Duodenal mucosa (tissue), 2 donors: ENCODE measurements at regions not wholly inside any gene's neighbourhood (a gene's known extent, or its start where the extent isn't known, plus 50 kb on each side); places are given as distances from the start of the nearest gene placed in this dataset.

Experiments
- H3K27ac ChIP-seq: one replicate; pipeline ENCODE4 v1.7.0; 2013; ENCODE audit warnings: low read depth, low read length
- H3K27me3 ChIP-seq, 2 donors: one replicate each; pipeline ENCODE4 v1.7.0; 2013; ENCODE audit warnings: low read length in 2 of 2, control low read depth in 1 of 2; ENCODE audit not compliant: insufficient read depth in 2 of 2, control insufficient read depth in 1 of 2
- H3K36me3 ChIP-seq, 2 donors: one replicate each; pipeline ENCODE4 v1.7.0; 2013; ENCODE audit warnings: low read length in 2 of 2, control low read depth in 1 of 2; ENCODE audit not compliant: insufficient read depth in 2 of 2, control insufficient read depth in 1 of 2
- H3K4me1 ChIP-seq, 2 donors: one replicate each; pipeline ENCODE4 v1.7.0; 2013; ENCODE audit warnings: low read length in 2 of 2, control low read depth in 1 of 2; ENCODE audit not compliant: insufficient read depth in 2 of 2, control insufficient read depth in 1 of 2
- H3K4me3 ChIP-seq, 2 donors: one replicate each; pipeline ENCODE4 v1.7.0; 2013; ENCODE audit warnings: low read length in 2 of 2, low read depth in 1 of 2
- H3K9ac ChIP-seq, 2 donors: one replicate each; pipeline ENCODE4 v1.7.0; 2013; ENCODE audit warnings: low read length in 2 of 2, low read depth in 1 of 2
- H3K9me3 ChIP-seq, 2 donors: one replicate each; pipeline ENCODE4 v1.7.0; 2013; ENCODE audit warnings: low read length in 2 of 2, control low read depth in 1 of 2; ENCODE audit not compliant: control insufficient read depth in 1 of 2

- H3K27ac ChIP-seq: peak overlapping the region; percentile 43
- no peak overlapping the region for H3K4me3 ChIP-seq
- peaks cover 49 to 55% of the 10 kb centered on the region in 2 donors for H3K4me1 ChIP-seq
- no peaks in the 10 kb centered on the region for H3K36me3 ChIP-seq
- H3K9ac ChIP-seq: no peak overlapping the region
- H3K9me3 ChIP-seq: no peaks in the 10 kb centered on the region
- no peaks in the 10 kb centered on the region for H3K27me3 ChIP-seq
Measured at GRCh38 chr5:173793648-173794548, 94.3 kb upstream of the CPEB4 start.

- Histone ChIP-seq H3K4me1 (peaks cover 39 to 44% of the 10 kb centered on the region in 2 donors), H3K27ac (no peak overlapping the region), H3K27me3 (no peaks in the 10 kb centered on the region), H3K36me3 (no peaks in the 10 kb centered on the region), H3K9ac (no peak overlapping the region), H3K4me3 (no peak overlapping the region), H3K9me3 (no peaks in the 10 kb centered on the region)
Measured at GRCh38 chr5:173794901-173795416, 93.2 kb upstream of the CPEB4 start.

DNA sequence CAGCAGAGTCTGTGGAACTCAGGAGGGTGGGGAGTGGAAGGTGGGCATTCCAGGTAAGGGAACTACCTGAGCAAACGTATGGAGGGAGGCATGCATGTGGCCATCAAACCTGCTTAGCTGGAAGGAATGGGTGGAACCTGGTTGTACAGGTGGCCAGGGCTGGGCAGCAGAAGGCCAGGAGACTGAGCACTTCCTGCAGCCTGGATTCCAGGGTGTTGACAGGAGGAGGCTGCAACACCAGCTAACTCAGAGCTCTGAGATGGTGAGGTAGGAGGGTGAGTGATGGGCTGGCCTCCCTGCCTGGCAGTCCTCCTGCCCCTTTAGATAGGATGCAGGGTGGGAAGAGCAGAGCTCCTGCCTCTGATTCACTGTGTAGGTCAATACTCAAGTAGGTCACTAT lies 92.5 kb upstream of the CPEB4 start:
- Histone ChIP-seq H3K27ac (no peak overlapping the region), H3K4me1 (peaks cover 32 to 38% of the 10 kb centered on the region in 2 donors), H3K9ac (peak overlapping the region in 1 of 2 donors; percentile 7), H3K9me3 (no peaks in the 10 kb centered on the region), H3K36me3 (no peaks in the 10 kb centered on the region), H3K4me3 (no peak overlapping the region), H3K27me3 (no peaks in the 10 kb centered on the region)

DNA sequence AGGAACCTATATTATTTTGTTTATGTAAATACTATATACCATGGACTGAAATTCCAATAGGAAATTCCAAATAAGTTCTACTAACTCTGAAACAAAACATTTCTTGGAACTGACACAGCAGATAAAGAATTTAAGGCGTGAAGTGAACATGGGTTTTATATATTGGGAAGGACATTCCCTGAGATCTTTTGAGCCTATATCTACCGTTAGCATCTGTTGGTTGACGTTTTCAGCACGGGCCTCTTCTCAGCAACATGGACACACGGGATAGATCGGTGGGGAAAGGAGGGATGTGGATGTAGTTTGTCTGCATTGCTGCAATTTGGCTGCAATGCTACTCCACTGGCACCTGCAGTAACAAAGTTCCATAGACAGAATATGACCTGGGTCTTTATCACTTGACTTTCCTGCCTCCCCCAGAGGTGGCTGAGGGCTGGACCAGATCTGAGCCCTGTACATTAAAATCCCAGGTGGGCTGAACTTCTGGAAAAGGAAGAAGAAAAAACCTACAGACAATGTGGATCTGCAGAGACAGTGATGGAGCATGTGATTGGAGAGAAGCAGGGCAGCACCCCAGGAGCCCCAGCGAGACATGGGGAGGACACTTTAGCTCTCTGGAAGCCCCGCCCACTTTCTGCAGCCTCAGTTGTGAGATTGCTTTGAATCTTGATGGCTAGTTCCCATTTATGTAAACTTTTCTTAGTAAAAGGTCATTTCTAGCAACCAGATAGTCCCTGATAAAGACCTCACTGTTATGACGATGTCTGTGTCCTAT lies 91.2 kb upstream of the CPEB4 start:
- no peak overlapping the region for H3K4me3 ChIP-seq
- no peaks in the 10 kb centered on the region for H3K36me3 ChIP-seq
- no peak overlapping the region for H3K9ac ChIP-seq
- no peak overlapping the region for H3K27ac ChIP-seq
- H3K9me3 ChIP-seq: no peaks in the 10 kb centered on the region
- no peaks in the 10 kb centered on the region for H3K27me3 ChIP-seq
- H3K4me1 ChIP-seq: peaks cover 27 to 29% of the 10 kb centered on the region in 2 donors

- Histone ChIP-seq H3K4me3 (no peak overlapping the region), H3K4me1 (peaks cover 29 to 32% of the 10 kb centered on the region in 2 donors), H3K27ac (no peak overlapping the region), H3K36me3 (no peaks in the 10 kb centered on the region), H3K9me3 (no peaks in the 10 kb centered on the region), H3K9ac (no peak overlapping the region), H3K27me3 (no peaks in the 10 kb centered on the region)
Measured at GRCh38 chr5:173798127-173798810, 89.9 kb upstream of the CPEB4 start.

DNA sequence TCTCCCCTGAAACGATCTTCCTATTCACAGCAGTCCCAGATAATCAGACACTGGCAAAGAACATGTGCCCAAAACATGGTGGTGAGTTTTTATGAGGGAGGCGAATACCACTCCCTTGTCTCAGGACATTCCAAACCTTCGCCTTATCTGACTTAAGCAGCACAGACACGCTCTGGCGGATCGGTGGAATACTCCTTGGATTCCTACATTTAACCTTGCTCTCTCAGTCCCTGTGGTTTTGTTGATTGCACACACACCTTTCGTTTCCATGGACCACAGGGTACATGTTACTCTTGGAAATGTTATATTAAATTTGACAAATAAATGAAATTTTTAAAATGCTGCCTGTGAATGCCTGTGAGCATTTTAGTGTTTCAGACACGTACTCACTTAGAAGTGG lies 87.8 kb upstream of the CPEB4 start:
- Histone ChIP-seq H3K9ac (no peak overlapping the region), H3K9me3 (peaks cover 0 to 5% of the 10 kb centered on the region in 2 donors), H3K4me3 (no peak overlapping the region), H3K4me1 (peaks cover 11 to 12% of the 10 kb centered on the region in 2 donors), H3K27ac (no peak overlapping the region), H3K36me3 (no peaks in the 10 kb centered on the region), H3K27me3 (no peaks in the 10 kb centered on the region)

DNA sequence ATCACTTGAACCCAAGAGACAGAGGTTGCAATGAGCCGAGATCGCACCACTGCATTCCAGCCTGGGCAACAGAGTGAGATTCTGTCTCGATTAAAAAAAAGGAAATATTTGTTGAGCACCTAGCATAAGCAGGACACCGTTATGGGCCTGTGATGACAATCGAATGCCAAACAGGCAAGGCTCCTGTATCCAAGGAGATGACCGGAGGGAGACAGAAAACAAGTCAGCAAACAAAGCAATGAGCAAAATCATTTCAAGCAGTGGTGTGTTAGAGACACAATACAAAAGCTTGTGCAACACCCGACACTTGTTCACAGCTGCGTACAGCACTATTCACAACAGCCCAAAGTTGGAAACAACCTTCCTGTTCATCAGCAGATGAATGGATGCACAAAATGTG lies 87.1 kb upstream of the CPEB4 start:
- Histone ChIP-seq H3K27me3 (no peaks in the 10 kb centered on the region), H3K9ac (no peak overlapping the region), H3K9me3 (peaks cover 0 to 5% of the 10 kb centered on the region in 2 donors), H3K4me3 (no peak overlapping the region), H3K27ac (no peak overlapping the region), H3K4me1 (peaks cover 5% of the 10 kb centered on the region in 2 donors), H3K36me3 (no peaks in the 10 kb centered on the region)

- Histone ChIP-seq H3K27ac (no peak overlapping the region), H3K27me3 (no peaks in the 10 kb centered on the region), H3K9me3 (peaks cover 0 to 5% of the 10 kb centered on the region in 2 donors)
Measured at GRCh38 chr5:173802670-173803165, 85.4 kb upstream of the CPEB4 start.

GRCh38 chr5:173804579-173804978 lies 83.6 kb upstream of the CPEB4 start:
- Histone ChIP-seq H3K4me1 (peaks cover 5% of the 10 kb centered on the region in 2 donors), H3K36me3 (no peaks in the 10 kb centered on the region), H3K4me3 (no peak overlapping the region), H3K9ac (no peak overlapping the region), H3K9me3 (peaks cover 0 to 5% of the 10 kb centered on the region in 2 donors), H3K27me3 (no peaks in the 10 kb centered on the region), H3K27ac (no peak overlapping the region)

More at GRCh38 chr5:173802670-173803165, 85.4 kb upstream of the CPEB4 start:
- Histone ChIP-seq H3K4me1 (peaks cover 5% of the 10 kb centered on the region in 2 donors), H3K9ac (no peak overlapping the region), H3K4me3 (peak overlapping the region in 1 of 2 donors; percentile 38), H3K36me3 (no peaks in the 10 kb centered on the region)
